ENCODE measurements at regions not wholly inside any gene's neighbourhood (a gene's known extent, or its start where the extent isn't known, plus 50 kb on each side); places are given as distances from the start of the nearest gene placed in this dataset.

- TF ChIP-seq CTCF (tag by site-specific recombination; IDR thresholded peaks at IDR 0.05) = no peak
- no peak for TF ChIP-seq ZNF571 (tag by site-specific recombination; IDR thresholded peaks at IDR 0.05)
- TF ChIP-seq ZBTB7A (tag by site-specific recombination; IDR thresholded peaks at IDR 0.05; ENCODE audit: low read depth) = no peak
- TF ChIP-seq REST (tag by site-specific recombination; IDR thresholded peaks at IDR 0.05) = no peak
These were observed 129.7 kb downstream of the OSR1 start for GRCh38 chr2:19228715-19229114.

All from HEK293 (cell line).